ENCODE measurements at regions not wholly inside any gene's neighbourhood (a gene's known extent, or its start where the extent isn't known, plus 50 kb on each side); places are given as distances from the start of the nearest gene placed in this dataset.

DNA sequence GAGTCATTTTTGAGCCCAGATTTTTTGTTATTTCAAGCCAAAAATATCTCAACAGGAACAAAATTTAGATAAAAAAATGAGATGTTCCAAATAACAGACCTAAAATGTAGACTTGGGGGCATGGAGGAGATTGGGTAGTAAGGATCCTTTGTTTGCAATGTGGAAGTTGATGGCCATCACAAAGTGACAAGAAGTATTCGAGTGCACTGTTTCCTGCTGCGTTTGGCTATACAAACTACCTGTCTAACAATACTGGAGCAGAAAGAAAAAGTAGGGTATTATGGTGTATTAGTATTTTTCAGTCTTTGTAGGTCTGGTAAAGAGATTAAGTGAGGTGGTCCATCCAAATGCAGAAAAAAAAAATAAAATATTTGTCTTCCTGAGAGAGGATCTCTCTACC is 284.2 kb downstream of the C3orf38 start:
- H3K4me1 ChIP-seq (ENCODE audit: low read length): peaks cover 22% of the 10 kb centered on the region
- no peaks in the 10 kb centered on the region for H4K20me1 ChIP-seq (ENCODE audit: insufficient read depth, low read length)
- H3K9me2 ChIP-seq (replicated peaks; ENCODE audit: insufficient read depth, low read length): no peaks in the 10 kb centered on the region
- no peaks in the 10 kb centered on the region for H3K9me3 ChIP-seq (replicated peaks; ENCODE audit: insufficient read depth, low read length)
- no peak for DNase-seq
- no peaks in the 10 kb centered on the region for H3K36me3 ChIP-seq (replicated peaks; ENCODE audit: insufficient read depth, low read length)
- peak overlapping the region; percentile 5 for H3K4me3 ChIP-seq (ENCODE audit: low read length)
- H3K4me2 ChIP-seq (ENCODE audit: low read depth, low read length): peak overlapping the region; percentile 69
- H3K27me3 ChIP-seq (replicated peaks; ENCODE audit: insufficient read depth, low read length): no peaks in the 10 kb centered on the region
- peak overlapping the region; percentile 2; the same call in 1 of the 2 replicates for H3K9ac ChIP-seq (ENCODE audit: low read length)
- no peaks in the 10 kb centered on the region for H3K79me2 ChIP-seq (ENCODE audit: low read length)
- H3F3A ChIP-seq (ENCODE audit: insufficient read depth, low read length): no peaks in the 10 kb centered on the region
- peak overlapping the region; percentile 60 for H3K27ac ChIP-seq (ENCODE audit: low read length)
- TF ChIP-seq, protein P1, sequence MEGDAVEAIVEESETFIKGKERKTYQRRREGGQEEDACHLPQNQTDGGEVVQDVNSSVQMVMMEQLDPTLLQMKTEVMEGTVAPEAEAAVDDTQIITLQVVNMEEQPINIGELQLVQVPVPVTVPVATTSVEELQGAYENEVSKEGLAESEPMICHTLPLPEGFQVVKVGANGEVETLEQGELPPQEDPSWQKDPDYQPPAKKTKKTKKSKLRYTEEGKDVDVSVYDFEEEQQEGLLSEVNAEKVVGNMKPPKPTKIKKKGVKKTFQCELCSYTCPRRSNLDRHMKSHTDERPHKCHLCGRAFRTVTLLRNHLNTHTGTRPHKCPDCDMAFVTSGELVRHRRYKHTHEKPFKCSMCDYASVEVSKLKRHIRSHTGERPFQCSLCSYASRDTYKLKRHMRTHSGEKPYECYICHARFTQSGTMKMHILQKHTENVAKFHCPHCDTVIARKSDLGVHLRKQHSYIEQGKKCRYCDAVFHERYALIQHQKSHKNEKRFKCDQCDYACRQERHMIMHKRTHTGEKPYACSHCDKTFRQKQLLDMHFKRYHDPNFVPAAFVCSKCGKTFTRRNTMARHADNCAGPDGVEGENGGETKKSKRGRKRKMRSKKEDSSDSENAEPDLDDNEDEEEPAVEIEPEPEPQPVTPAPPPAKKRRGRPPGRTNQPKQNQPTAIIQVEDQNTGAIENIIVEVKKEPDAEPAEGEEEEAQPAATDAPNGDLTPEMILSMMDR (IDR thresholded peaks at IDR 0.05; ENCODE audit: low read length): no peak
- TF ChIP-seq EZH2phosphoT487 (IDR thresholded peaks at IDR 0.05; ENCODE audit: low read length): no peak
- no peak for TF ChIP-seq EZH2 (optimal IDR thresholded peaks at IDR 0.05; ENCODE audit: low read depth, low read length)
- peak overlapping the region; percentile 69 for H2AFZ ChIP-seq (ENCODE audit: low read length)

DNA sequence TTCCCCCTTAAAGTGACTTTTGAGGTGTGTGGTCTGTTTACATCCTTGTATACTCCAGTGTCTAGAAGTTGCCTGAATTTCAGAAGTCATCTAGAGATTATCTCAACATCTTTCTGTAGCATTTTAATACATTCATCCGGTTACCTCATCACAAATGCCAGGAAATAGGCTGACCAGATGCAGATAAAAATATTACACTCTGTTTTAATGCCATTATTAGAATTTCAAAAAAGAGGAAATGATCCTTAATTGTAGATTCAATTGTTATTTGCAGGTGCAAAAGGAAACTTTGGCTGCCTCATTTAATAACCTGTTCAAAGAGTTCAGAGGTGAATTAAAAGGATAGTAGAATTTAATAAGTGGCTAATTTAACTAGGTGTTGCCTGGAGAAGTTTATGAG is 290.9 kb downstream of the C3orf38 start:
- Histone ChIP-seq H3K36me3 (replicated peaks; ENCODE audit: insufficient read depth, low read length) (no peaks in the 10 kb centered on the region), H3K9me3 (replicated peaks; ENCODE audit: insufficient read depth, low read length) (no peaks in the 10 kb centered on the region), H4K20me1 (ENCODE audit: insufficient read depth, low read length) (no peaks in the 10 kb centered on the region), H3K9me2 (replicated peaks; ENCODE audit: insufficient read depth, low read length) (no peaks in the 10 kb centered on the region), H2AFZ (ENCODE audit: low read length) (peak overlapping the region; percentile 10; the same call in 1 of the 2 replicates), H3K27me3 (replicated peaks; ENCODE audit: insufficient read depth, low read length) (no peaks in the 10 kb centered on the region), H3K79me2 (ENCODE audit: low read length) (no peaks in the 10 kb centered on the region), H3K27ac (ENCODE audit: low read length) (peak overlapping the region; percentile 55; the same call in 1 of the 2 replicates), H3K4me3 (ENCODE audit: low read length) (no peak overlapping the region), H3K4me2 (ENCODE audit: low read depth, low read length) (peak overlapping the region; percentile 57; the same call in 1 of the 2 replicates), H3K9ac (ENCODE audit: low read length) (no peak overlapping the region; the same call in 1 of the 2 replicates), H3F3A (ENCODE audit: insufficient read depth, low read length) (peaks cover 4% of the 10 kb centered on the region; the same call in 1 of the 2 replicates), H3K4me1 (ENCODE audit: low read length) (peaks cover 21% of the 10 kb centered on the region)
- peak; percentile 57 for DNase-seq
- TF ChIP-seq EZH2 (optimal IDR thresholded peaks at IDR 0.05; ENCODE audit: low read depth, low read length): no peak
- TF ChIP-seq, protein P1 (IDR thresholded peaks at IDR 0.05; ENCODE audit: low read length): no peak
- TF ChIP-seq EZH2phosphoT487 (IDR thresholded peaks at IDR 0.05; ENCODE audit: low read length): no peak

DNA sequence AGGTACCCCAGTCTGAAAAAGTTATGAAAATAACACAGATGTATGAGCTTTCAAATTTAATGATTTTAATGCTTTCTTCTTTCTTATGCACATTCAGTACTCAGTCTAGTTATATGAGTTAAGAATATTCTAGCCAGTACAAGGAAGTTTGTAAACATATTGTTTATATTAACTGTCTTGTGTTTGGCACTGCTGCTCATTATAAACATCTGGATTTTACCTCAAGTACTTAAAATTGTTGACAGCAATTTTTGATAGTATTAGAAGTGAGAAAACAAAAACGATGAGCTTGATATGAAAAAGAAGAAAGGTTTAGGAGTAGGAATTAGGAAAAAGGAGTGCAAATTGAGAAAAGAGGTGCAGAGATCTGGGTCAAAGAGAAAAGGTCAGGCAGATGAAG is 293.3 kb downstream of the C3orf38 start:
- no peaks in the 10 kb centered on the region for H3K9me3 ChIP-seq (replicated peaks; ENCODE audit: insufficient read depth, low read length)
- H3F3A ChIP-seq (ENCODE audit: insufficient read depth, low read length): peaks cover 4% of the 10 kb centered on the region; the same call in 1 of the 2 replicates
- H3K36me3 ChIP-seq (replicated peaks; ENCODE audit: insufficient read depth, low read length): no peaks in the 10 kb centered on the region
- H4K20me1 ChIP-seq (ENCODE audit: insufficient read depth, low read length): no peaks in the 10 kb centered on the region
- H3K27ac ChIP-seq (ENCODE audit: low read length): no peak overlapping the region
- H2AFZ ChIP-seq (ENCODE audit: low read length): no peak overlapping the region
- no peaks in the 10 kb centered on the region for H3K9me2 ChIP-seq (replicated peaks; ENCODE audit: insufficient read depth, low read length)
- peaks cover 21% of the 10 kb centered on the region for H3K4me1 ChIP-seq (ENCODE audit: low read length)
- H3K4me3 ChIP-seq (ENCODE audit: low read length): no peak overlapping the region
- no peak overlapping the region for H3K9ac ChIP-seq (ENCODE audit: low read length)
- no peak for DNase-seq
- TF ChIP-seq, protein P1 (IDR thresholded peaks at IDR 0.05; ENCODE audit: low read length): no peak
- TF ChIP-seq EZH2phosphoT487 (IDR thresholded peaks at IDR 0.05; ENCODE audit: low read length): no peak
- TF ChIP-seq EZH2 (optimal IDR thresholded peaks at IDR 0.05; ENCODE audit: low read depth, low read length): no peak
- H3K4me2 ChIP-seq (ENCODE audit: low read depth, low read length): no peak overlapping the region
- no peaks in the 10 kb centered on the region for H3K27me3 ChIP-seq (replicated peaks; ENCODE audit: insufficient read depth, low read length)
- no peaks in the 10 kb centered on the region for H3K79me2 ChIP-seq (ENCODE audit: low read length)

Data from MM.1S (cell line).